ENCODE measurements at regions not wholly inside any gene's neighbourhood (a gene's known extent, or its start where the extent isn't known, plus 50 kb on each side); places are given as distances from the start of the nearest gene placed in this dataset.

- no peaks in the 10 kb centered on the region for H3K79me1 ChIP-seq (ENCODE audit: low read depth, low read length)
- no peak overlapping the region for H3K9ac ChIP-seq (replicated peaks in 1 of 4; ENCODE audit: extremely low read depth in 1 of 4, low read depth in 3 of 4, low read length in 3 of 4)
- no peaks in the 10 kb centered on the region for H3K79me2 ChIP-seq (ENCODE audit: control insufficient read depth in 1 of 2, insufficient read depth in 2 of 2, low read length in 2 of 2)
- H3K9me3 ChIP-seq (ENCODE audit: insufficient read depth in 2 of 2, low read depth in 1 of 2, low read length in 1 of 2) = no peaks in the 10 kb centered on the region
- H4K20me1 ChIP-seq (replicated peaks in 1 of 2; ENCODE audit: control insufficient read depth in 1 of 2, insufficient read depth in 2 of 2, low read length in 2 of 2) = no peaks in the 10 kb centered on the region
- DNase-seq (ENCODE audit: low read depth in 1 of 2, low spot score in 2 of 2) = no peak
- no peak overlapping the region for H3K56ac ChIP-seq (replicated peaks; ENCODE audit: insufficient read length, low read depth, low read length)
- H3K36me3 ChIP-seq (ENCODE audit: control insufficient read depth in 2 of 4, insufficient read depth in 4 of 4, low read length in 3 of 4) = no peaks in the 10 kb centered on the region
- H2BK15ac ChIP-seq (ENCODE audit: low read length) = no peak overlapping the region
- H3K4me1 ChIP-seq (replicated peaks in 1 of 4; ENCODE audit: control insufficient read depth in 3 of 4, insufficient read depth in 4 of 4, low read length in 3 of 4) = no peaks in the 10 kb centered on the region
- H4K5ac ChIP-seq (ENCODE audit: insufficient read length, low read depth, low read length) = no peak overlapping the region
- no peak overlapping the region for H3K4me2 ChIP-seq (ENCODE audit: insufficient read depth in 1 of 2, low read depth in 2 of 2, low read length in 2 of 2)
- ChIA-PET POLR2A (ENCODE audit: partially characterized antibody) (no interaction called here), CTCF (ENCODE audit: partially characterized antibody) (interaction anchor here (1.0 kb wide), 1 partner anchor 16 kb away, joined by 3 read pairs; no protein-coding TSS in a partner anchor)
- no peak overlapping the region for H4K8ac ChIP-seq (ENCODE audit: extremely low read depth, insufficient read depth, low read length)
- no peak overlapping the region for H2BK120ac ChIP-seq (replicated peaks; ENCODE audit: low read depth, low read length)
- H3K4ac ChIP-seq (replicated peaks; ENCODE audit: insufficient read length, low read depth, low read length) = no peak overlapping the region
- H3K27me3 ChIP-seq (replicated peaks in 1 of 4; ENCODE audit: control insufficient read depth in 3 of 4, extremely low read depth in 1 of 4, insufficient read depth in 3 of 4, low read length in 3 of 4) = no peaks in the 10 kb centered on the region
- H2AK5ac ChIP-seq (ENCODE audit: low read depth, low read length) = no peak overlapping the region
- 90% methylated on average over 5 of the region's 5 CpGs; no CpG with 5 or more reads in 1 of the 2 experiments for WGBS, 2 experiments (ENCODE audit: extremely low coverage in 1 of 2, insufficient coverage in 1 of 2, insufficient read length in 1 of 2, insufficient replicate concordance in 2 of 2, low coverage in 1 of 2, low lambda C conversion rate in 2 of 2, missing lambda C conversion rate in 1 of 2)
- H2BK12ac ChIP-seq (ENCODE audit: low read depth, low read length) = no peak overlapping the region
- H3K4me3 ChIP-seq (ENCODE audit: extremely low read depth in 1 of 4, insufficient read depth in 2 of 4, low read depth in 3 of 4, low read length in 4 of 4) = no peak overlapping the region
- no peak overlapping the region for H2BK5ac ChIP-seq (ENCODE audit: low read depth, low read length)
- H3K18ac ChIP-seq (ENCODE audit: extremely low read depth, low read length) = no peak overlapping the region
- H3K27ac ChIP-seq (ENCODE audit: low read depth, low read length) = no peak overlapping the region
- H3K23me2 ChIP-seq (ENCODE audit: low read depth, low read length) = no peaks in the 10 kb centered on the region
- no peak overlapping the region for H3K14ac ChIP-seq (ENCODE audit: insufficient read length)
- H2BK20ac ChIP-seq (ENCODE audit: low read length) = no peak overlapping the region
- FAIRE-seq = no peak
- no peak overlapping the region for H2AFZ ChIP-seq (ENCODE audit: low read length)
- H3K23ac ChIP-seq (ENCODE audit: insufficient read length) = no peak overlapping the region
- no peak overlapping the region for H4K91ac ChIP-seq (replicated peaks; ENCODE audit: insufficient read length, low read length)
Measured at GRCh38 chr12:103114296-103115055, 157.0 kb downstream of the ASCL1 start.
